GM23338 (cell line): ENCODE measurements at regions not wholly inside any gene's neighbourhood (a gene's known extent, or its start where the extent isn't known, plus 50 kb on each side); places are given as distances from the start of the nearest gene placed in this dataset.

Source experiments
- ATAC-seq: fragments of 200-7000 bp; cut with Tn5 transposase; 3 replicates; pipeline ENCODE4 v1.9.1; 2020
- DNase-seq: peaks from one replicate; pipeline ENCODE4 v3.0.0-alpha.2; 2015; ENCODE audit warnings: low spot score
- H2AFZ ChIP-seq: fragments of 200-600 bp; sonication (generic); 2 replicates; pipeline ENCODE4 v1.8.0; 2016; ENCODE audit warnings: antibody characterized with exemption, mild to moderate bottlenecking, moderate library complexity
- H3F3A ChIP-seq: fragments of 200-600 bp; sonication (generic); replicated peaks from 2 replicates; pipeline ENCODE4 v1.8.0; 2017; ENCODE audit warnings: antibody characterized with exemption, mixed run types, low read depth
- H3K27ac ChIP-seq: fragments of 200-600 bp; sonication (generic); 2 replicates; pipeline ENCODE4 v1.6.1; 2016; ENCODE audit warnings: low read depth
- H3K27me3 ChIP-seq: fragments of 200-600 bp; sonication (generic); 2 replicates; pipeline ENCODE4 v1.8.0; 2016; ENCODE audit warnings: mild to moderate bottlenecking, mixed run types, moderate library complexity; ENCODE audit not compliant: insufficient read depth
- H3K36me3 ChIP-seq: fragments of 200-600 bp; sonication (generic); 2 replicates; pipeline ENCODE4 v1.8.0; 2016; ENCODE audit warnings: mild to moderate bottlenecking; ENCODE audit not compliant: insufficient read depth
- H3K4me1 ChIP-seq: fragments of 200-600 bp; sonication (generic); 2 replicates; pipeline ENCODE4 v1.8.0; 2016; ENCODE audit warnings: mild to moderate bottlenecking, moderate library complexity; ENCODE audit not compliant: insufficient read depth
- H3K4me2 ChIP-seq: fragments of 200-600 bp; sonication (generic); 2 replicates; pipeline ENCODE4 v1.7.1; 2017; ENCODE audit warnings: mixed run types
- H3K4me3 ChIP-seq: fragments of 200-600 bp; sonication (generic); 2 replicates; pipeline ENCODE4 v1.6.1; 2016; ENCODE audit warnings: mixed run types
- H3K79me2 ChIP-seq: fragments of 200-600 bp; sonication (generic); replicated peaks from 2 replicates; pipeline ENCODE4 v1.8.0; 2017; ENCODE audit warnings: mild to moderate bottlenecking; ENCODE audit not compliant: insufficient read depth
- H3K9me2 ChIP-seq: fragments of 200-600 bp; sonication (generic); 2 replicates; pipeline ENCODE4 v1.8.0; 2017; ENCODE audit not compliant: insufficient read depth
- H4K20me1 ChIP-seq: fragments of 200-600 bp; sonication (generic); replicated peaks from 2 replicates; pipeline ENCODE4 v1.8.0; 2017; ENCODE audit warnings: mild to moderate bottlenecking; ENCODE audit not compliant: insufficient read depth
- H3K27ac Mint-ChIP-seq: 2 replicates; pipeline ENCODE4 v1.8.0; 2020; ENCODE audit warnings: inconsistent platforms, mild to moderate bottlenecking, moderate library complexity, mixed read lengths
- H3K27me3 Mint-ChIP-seq: 3 replicates; pipeline ENCODE4 v1.8.0; 2022; ENCODE audit warnings: low read depth, mild to moderate bottlenecking, moderate library complexity, mixed read lengths, inconsistent platforms; ENCODE audit not compliant: insufficient read depth, poor library complexity
- H3K36me3 Mint-ChIP-seq: 3 replicates; pipeline ENCODE4 v1.8.0; 2021; ENCODE audit warnings: low read depth, mild to moderate bottlenecking, inconsistent platforms, moderate library complexity, mixed read lengths
- H3K4me1 Mint-ChIP-seq: 3 replicates; pipeline ENCODE4 v1.8.0; 2020; ENCODE audit warnings: mild to moderate bottlenecking, inconsistent platforms, mixed read lengths
- H3K4me3 Mint-ChIP-seq: 3 replicates; pipeline ENCODE4 v1.8.0; 2021; ENCODE audit warnings: moderate library complexity, mild to moderate bottlenecking, inconsistent platforms, mixed read lengths
- H3K9me3 Mint-ChIP-seq: 3 replicates; pipeline ENCODE4 v1.8.0; 2020; ENCODE audit warnings: moderate library complexity, mild to moderate bottlenecking, inconsistent platforms, mixed read lengths
- CREB1 ChIP-seq: fragments of 250-450 bp; sonication (Bioruptor Pico); IDR thresholded peaks from 2 replicates; pipeline ENCODE4 v1.5.0; 2020; ENCODE audit warnings: low read depth, mild to moderate bottlenecking, moderate library complexity
- CTCF ChIP-seq, 2 experiments: fragments of 200-600 bp in 1 of 2; sonication (generic) in 1 of 2; conservative IDR thresholded peaks; 2 replicates each; pipeline versions ENCODE4 v1.5.1 to v1.6.1; 2016 to 2017; ENCODE audit warnings: antibody characterized with exemption in 2 of 2, low read depth in 2 of 2, mild to moderate bottlenecking in 2 of 2, moderate library complexity in 1 of 2
- ETS1 ChIP-seq: IDR thresholded peaks from 2 replicates; pipeline ENCODE4 v1.6.1; 2016; ENCODE audit warnings: antibody characterized with exemption
- EZH2 ChIP-seq: fragments of 200-600 bp; sonication (generic); IDR thresholded peaks from one replicate; pipeline ENCODE4 v1.8.0; 2017; ENCODE audit warnings: antibody characterized with exemption, mild to moderate bottlenecking, low read depth; ENCODE audit not compliant: unreplicated experiment
- EZH2phosphoT487 ChIP-seq: fragments of 200-600 bp; sonication (generic); IDR thresholded peaks from one replicate; pipeline ENCODE4 v1.8.1; 2018; ENCODE audit warnings: antibody characterized with exemption; ENCODE audit not compliant: unreplicated experiment
- JUNB ChIP-seq: IDR thresholded peaks from one replicate; pipeline ENCODE4 v1.6.1; 2016; ENCODE audit warnings: antibody characterized with exemption; ENCODE audit not compliant: unreplicated experiment
- NANOG ChIP-seq: IDR thresholded peaks from 2 replicates; pipeline ENCODE4 v1.6.1; 2016; ENCODE audit warnings: antibody characterized with exemption, borderline replicate concordance
- POLR2AphosphoS5 ChIP-seq: IDR thresholded peaks from 2 replicates; pipeline ENCODE4 v1.6.1; 2016; ENCODE audit warnings: antibody characterized with exemption, low read depth
- STAT1 ChIP-seq: IDR thresholded peaks from one replicate; pipeline ENCODE4 v1.6.1; 2016; ENCODE audit warnings: antibody characterized with exemption; ENCODE audit not compliant: unreplicated experiment
- ZNF114 ChIP-seq: fragments of 250-450 bp; sonication (Bioruptor Pico); IDR thresholded peaks from 2 replicates; pipeline ENCODE4 v1.5.0; 2020; ENCODE audit warnings: mild to moderate bottlenecking, moderate library complexity
- ZNF331 ChIP-seq: fragments of 250-450 bp; sonication (Bioruptor Pico); IDR thresholded peaks from 2 replicates; pipeline ENCODE4 v1.5.0; 2020; ENCODE audit warnings: low read depth, mild to moderate bottlenecking, moderate library complexity
- TF ChIP-seq, protein P1 (sequence below): IDR thresholded peaks from one replicate; pipeline ENCODE4 v1.6.1; 2018; ENCODE audit warnings: antibody characterized with exemption; ENCODE audit not compliant: unreplicated experiment
- TF ChIP-seq, protein P2 (sequence below): fragments of 250-450 bp; sonication (Bioruptor Pico); IDR thresholded peaks from 2 replicates; pipeline ENCODE4 v1.5.0; 2020; ENCODE audit warnings: mild to moderate bottlenecking, moderate library complexity

- no peak overlapping the region for H2AFZ ChIP-seq
- no peaks in the 10 kb centered on the region for H3K27me3 ChIP-seq
- H3K27ac ChIP-seq, result no peak overlapping the region
- no peaks in the 10 kb centered on the region for H3F3A ChIP-seq
- ATAC-seq (no peak), DNase-seq (no peak)
- Mint-ChIP-seq H3K4me1 (no peaks in the 10 kb centered on the region), H3K9me3 (no peaks in the 10 kb centered on the region), H3K36me3 (no peaks in the 10 kb centered on the region), H3K4me3 (no peak overlapping the region), H3K27ac (no peak overlapping the region), H3K27me3 (no peaks in the 10 kb centered on the region)
- H3K79me2 ChIP-seq, result no peaks in the 10 kb centered on the region
- H3K36me3 ChIP-seq, result no peaks in the 10 kb centered on the region
- no peaks in the 10 kb centered on the region for H4K20me1 ChIP-seq
- H3K4me1 ChIP-seq, result no peaks in the 10 kb centered on the region
- H3K9me2 ChIP-seq, result no peaks in the 10 kb centered on the region
- TF ChIP-seq EZH2 (no peak), CTCF (conservative IDR thresholded peaks at IDR 0.05; ENCODE audit: low read depth in 2 of 2) (no peak), ZNF114 (no peak), ETS1 (no peak), STAT1 (no peak), POLR2AphosphoS5 (no peak), ZNF331 (CRISPR knock-in tag) (no peak), JUNB (no peak), NANOG (no peak), EZH2phosphoT487 (no peak), CREB1 (CRISPR knock-in tag) (no peak)
- TF ChIP-seq, protein P1, sequence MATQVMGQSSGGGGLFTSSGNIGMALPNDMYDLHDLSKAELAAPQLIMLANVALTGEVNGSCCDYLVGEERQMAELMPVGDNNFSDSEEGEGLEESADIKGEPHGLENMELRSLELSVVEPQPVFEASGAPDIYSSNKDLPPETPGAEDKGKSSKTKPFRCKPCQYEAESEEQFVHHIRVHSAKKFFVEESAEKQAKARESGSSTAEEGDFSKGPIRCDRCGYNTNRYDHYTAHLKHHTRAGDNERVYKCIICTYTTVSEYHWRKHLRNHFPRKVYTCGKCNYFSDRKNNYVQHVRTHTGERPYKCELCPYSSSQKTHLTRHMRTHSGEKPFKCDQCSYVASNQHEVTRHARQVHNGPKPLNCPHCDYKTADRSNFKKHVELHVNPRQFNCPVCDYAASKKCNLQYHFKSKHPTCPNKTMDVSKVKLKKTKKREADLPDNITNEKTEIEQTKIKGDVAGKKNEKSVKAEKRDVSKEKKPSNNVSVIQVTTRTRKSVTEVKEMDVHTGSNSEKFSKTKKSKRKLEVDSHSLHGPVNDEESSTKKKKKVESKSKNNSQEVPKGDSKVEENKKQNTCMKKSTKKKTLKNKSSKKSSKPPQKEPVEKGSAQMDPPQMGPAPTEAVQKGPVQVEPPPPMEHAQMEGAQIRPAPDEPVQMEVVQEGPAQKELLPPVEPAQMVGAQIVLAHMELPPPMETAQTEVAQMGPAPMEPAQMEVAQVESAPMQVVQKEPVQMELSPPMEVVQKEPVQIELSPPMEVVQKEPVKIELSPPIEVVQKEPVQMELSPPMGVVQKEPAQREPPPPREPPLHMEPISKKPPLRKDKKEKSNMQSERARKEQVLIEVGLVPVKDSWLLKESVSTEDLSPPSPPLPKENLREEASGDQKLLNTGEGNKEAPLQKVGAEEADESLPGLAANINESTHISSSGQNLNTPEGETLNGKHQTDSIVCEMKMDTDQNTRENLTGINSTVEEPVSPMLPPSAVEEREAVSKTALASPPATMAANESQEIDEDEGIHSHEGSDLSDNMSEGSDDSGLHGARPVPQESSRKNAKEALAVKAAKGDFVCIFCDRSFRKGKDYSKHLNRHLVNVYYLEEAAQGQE, result no peak
- TF ChIP-seq, protein P2, sequence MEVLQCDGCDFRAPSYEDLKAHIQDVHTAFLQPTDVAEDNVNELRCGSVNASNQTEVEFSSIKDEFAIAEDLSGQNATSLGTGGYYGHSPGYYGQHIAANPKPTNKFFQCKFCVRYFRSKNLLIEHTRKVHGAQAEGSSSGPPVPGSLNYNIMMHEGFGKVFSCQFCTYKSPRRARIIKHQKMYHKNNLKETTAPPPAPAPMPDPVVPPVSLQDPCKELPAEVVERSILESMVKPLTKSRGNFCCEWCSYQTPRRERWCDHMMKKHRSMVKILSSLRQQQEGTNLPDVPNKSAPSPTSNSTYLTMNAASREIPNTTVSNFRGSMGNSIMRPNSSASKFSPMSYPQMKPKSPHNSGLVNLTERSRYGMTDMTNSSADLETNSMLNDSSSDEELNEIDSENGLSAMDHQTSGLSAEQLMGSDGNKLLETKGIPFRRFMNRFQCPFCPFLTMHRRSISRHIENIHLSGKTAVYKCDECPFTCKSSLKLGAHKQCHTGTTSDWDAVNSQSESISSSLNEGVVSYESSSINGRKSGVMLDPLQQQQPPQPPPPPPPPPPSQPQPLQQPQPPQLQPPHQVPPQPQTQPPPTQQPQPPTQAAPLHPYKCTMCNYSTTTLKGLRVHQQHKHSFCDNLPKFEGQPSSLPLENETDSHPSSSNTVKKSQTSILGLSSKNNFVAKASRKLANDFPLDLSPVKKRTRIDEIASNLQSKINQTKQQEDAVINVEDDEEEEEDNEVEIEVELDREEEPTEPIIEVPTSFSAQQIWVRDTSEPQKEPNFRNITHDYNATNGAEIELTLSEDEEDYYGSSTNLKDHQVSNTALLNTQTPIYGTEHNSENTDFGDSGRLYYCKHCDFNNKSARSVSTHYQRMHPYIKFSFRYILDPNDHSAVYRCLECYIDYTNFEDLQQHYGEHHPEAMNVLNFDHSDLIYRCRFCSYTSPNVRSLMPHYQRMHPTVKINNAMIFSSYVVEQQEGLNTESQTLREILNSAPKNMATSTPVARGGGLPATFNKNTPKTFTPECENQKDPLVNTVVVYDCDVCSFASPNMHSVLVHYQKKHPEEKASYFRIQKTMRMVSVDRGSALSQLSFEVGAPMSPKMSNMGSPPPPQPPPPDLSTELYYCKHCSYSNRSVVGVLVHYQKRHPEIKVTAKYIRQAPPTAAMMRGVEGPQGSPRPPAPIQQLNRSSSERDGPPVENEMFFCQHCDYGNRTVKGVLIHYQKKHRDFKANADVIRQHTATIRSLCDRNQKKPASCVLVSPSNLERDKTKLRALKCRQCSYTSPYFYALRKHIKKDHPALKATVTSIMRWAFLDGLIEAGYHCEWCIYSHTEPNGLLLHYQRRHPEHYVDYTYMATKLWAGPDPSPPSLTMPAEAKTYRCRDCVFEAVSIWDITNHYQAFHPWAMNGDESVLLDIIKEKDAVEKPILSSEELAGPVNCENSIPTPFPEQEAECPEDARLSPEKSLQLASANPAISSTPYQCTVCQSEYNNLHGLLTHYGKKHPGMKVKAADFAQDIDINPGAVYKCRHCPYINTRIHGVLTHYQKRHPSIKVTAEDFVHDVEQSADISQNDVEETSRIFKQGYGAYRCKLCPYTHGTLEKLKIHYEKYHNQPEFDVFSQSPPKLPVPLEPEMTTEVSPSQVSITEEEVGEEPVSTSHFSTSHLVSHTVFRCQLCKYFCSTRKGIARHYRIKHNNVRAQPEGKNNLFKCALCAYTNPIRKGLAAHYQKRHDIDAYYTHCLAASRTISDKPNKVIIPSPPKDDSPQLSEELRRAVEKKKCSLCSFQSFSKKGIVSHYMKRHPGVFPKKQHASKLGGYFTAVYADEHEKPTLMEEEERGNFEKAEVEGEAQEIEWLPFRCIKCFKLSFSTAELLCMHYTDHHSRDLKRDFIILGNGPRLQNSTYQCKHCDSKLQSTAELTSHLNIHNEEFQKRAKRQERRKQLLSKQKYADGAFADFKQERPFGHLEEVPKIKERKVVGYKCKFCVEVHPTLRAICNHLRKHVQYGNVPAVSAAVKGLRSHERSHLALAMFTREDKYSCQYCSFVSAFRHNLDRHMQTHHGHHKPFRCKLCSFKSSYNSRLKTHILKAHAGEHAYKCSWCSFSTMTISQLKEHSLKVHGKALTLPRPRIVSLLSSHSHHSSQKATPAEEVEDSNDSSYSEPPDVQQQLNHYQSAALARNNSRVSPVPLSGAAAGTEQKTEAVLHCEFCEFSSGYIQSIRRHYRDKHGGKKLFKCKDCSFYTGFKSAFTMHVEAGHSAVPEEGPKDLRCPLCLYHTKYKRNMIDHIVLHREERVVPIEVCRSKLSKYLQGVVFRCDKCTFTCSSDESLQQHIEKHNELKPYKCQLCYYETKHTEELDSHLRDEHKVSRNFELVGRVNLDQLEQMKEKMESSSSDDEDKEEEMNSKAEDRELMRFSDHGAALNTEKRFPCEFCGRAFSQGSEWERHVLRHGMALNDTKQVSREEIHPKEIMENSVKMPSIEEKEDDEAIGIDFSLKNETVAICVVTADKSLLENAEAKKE (CRISPR knock-in tag), result no peak
- no peak overlapping the region for H3K4me3 ChIP-seq
- no peak overlapping the region for H3K4me2 ChIP-seq
Measured at GRCh38 chr9:30012622-30013021, 2371.8 kb upstream of the ACO1 start.
